C4-2B (cell line): ENCODE measurements at regions not wholly inside any gene's neighbourhood (a gene's known extent, or its start where the extent isn't known, plus 50 kb on each side); places are given as distances from the start of the nearest gene placed in this dataset.

Experiments
- CTCF ChIP-seq: fragments of 450-650 bp; conservative IDR thresholded peaks from 2 replicates; pipeline ENCODE4 v1.5.1; 2017; ENCODE audit warnings: mild to moderate bottlenecking
- ZFX ChIP-seq: fragments of 450-650 bp; IDR thresholded peaks from 2 replicates; pipeline ENCODE4 v1.6.1; 2017

- TF ChIP-seq CTCF (no peak), ZFX (no peak)
Measured at GRCh38 chr13:67489016-67489415, 258.9 kb upstream of the PCDH9 start.
